IMR-90 (cell line): ENCODE measurements at regions not wholly inside any gene's neighbourhood (a gene's known extent, or its start where the extent isn't known, plus 50 kb on each side); places are given as distances from the start of the nearest gene placed in this dataset.

ENCODE experiments used
- ATAC-seq: fragments of 200-7000 bp; cut with Tn5 transposase; 2 replicates; pipeline ENCODE4 v1.9.1; 2020; ENCODE audit warnings: low read depth, mild to moderate bottlenecking, moderate library complexity
- BruUV-seq: library from RNA; stranded (reverse); fragments of 400-500 nt; replicated peaks from 2 replicates; lab custom pipeline; 2021; lab: Mats Ljungman, UMichigan
- CTCF ChIA-PET: fragments of 300-600 bp; formaldehyde crosslinking; extraction: SDS; loops from one replicate; lab custom pipeline; 2021; ENCODE audit warnings: antibody characterized with exemption; lab: Yijun Ruan, JAX
- POLR2A ChIA-PET: fragments of 300-600 bp; sonication (Branson Sonifier 250); formaldehyde crosslinking; loops from one replicate; lab custom pipeline; 2022; ENCODE audit warnings: antibody characterized with exemption; ENCODE audit not compliant: unreplicated experiment; lab: Charles Lee
- DNase-seq: peaks from one replicate; pipeline ENCODE4 v3.0.0; 2013
- H2AFZ ChIP-seq: replicated peaks from 2 replicates; pipeline ENCODE3; 2013; ENCODE audit warnings: low read length, mild to moderate bottlenecking; ENCODE audit not compliant: poor library complexity
- H2AK5ac ChIP-seq: 2 replicates; pipeline ENCODE4 v1.6.1; 2013; ENCODE audit warnings: low read depth, low read length, inconsistent platforms
- H2AK9ac ChIP-seq: replicated peaks from 2 replicates; pipeline ENCODE3; 2013; ENCODE audit warnings: mild to moderate bottlenecking, low read depth, low read length, moderate library complexity; ENCODE audit not compliant: poor library complexity
- H2BK120ac ChIP-seq: 2 replicates; pipeline ENCODE4 v1.6.1; 2013; ENCODE audit warnings: low read depth, low read length, inconsistent platforms
- H2BK15ac ChIP-seq: 3 replicates; pipeline ENCODE4 v1.6.1; 2013; ENCODE audit warnings: low read depth, low read length, inconsistent platforms
- H2BK20ac ChIP-seq: 2 replicates; pipeline ENCODE4 v1.6.1; 2013; ENCODE audit warnings: low read depth, mild to moderate bottlenecking, inconsistent platforms, low read length, moderate library complexity
- H2BK5ac ChIP-seq: 2 replicates; pipeline ENCODE4 v1.6.1; 2013; ENCODE audit warnings: mild to moderate bottlenecking, low read depth, low read length, inconsistent platforms; ENCODE audit not compliant: poor library complexity, severe bottlenecking
- H3K14ac ChIP-seq: replicated peaks from 2 replicates; pipeline ENCODE4 v1.6.1; 2013; ENCODE audit warnings: low read depth, low read length, inconsistent platforms
- H3K18ac ChIP-seq: 2 replicates; pipeline ENCODE4 v1.6.1; 2013; ENCODE audit warnings: low read depth, low read length, control low read depth
- H3K23ac ChIP-seq: 2 replicates; pipeline ENCODE4 v1.6.1; 2013; ENCODE audit warnings: low read depth, low read length, inconsistent platforms
- H3K27ac ChIP-seq: 2 replicates; pipeline ENCODE4 v1.5.1; 2013; ENCODE audit warnings: mild to moderate bottlenecking, control low read depth, low read length; ENCODE audit not compliant: insufficient read depth
- H3K27me3 ChIP-seq: 2 replicates; pipeline ENCODE4 v1.6.1; 2013; ENCODE audit warnings: low read length; ENCODE audit not compliant: control insufficient read depth, insufficient read depth
- H3K36me3 ChIP-seq: 2 replicates; pipeline ENCODE4 v1.6.1; 2013; ENCODE audit warnings: low read length, mixed read lengths; ENCODE audit not compliant: control insufficient read depth, insufficient read depth
- H3K4ac ChIP-seq: 2 replicates; pipeline ENCODE4 v1.6.1; 2013; ENCODE audit warnings: low read depth, low read length, inconsistent platforms
- H3K4me1 ChIP-seq: 2 replicates; pipeline ENCODE4 v1.6.1; 2013; ENCODE audit warnings: low read length, mixed read lengths; ENCODE audit not compliant: control insufficient read depth, insufficient read depth
- H3K4me2 ChIP-seq: 2 replicates; pipeline ENCODE4 v1.6.1; 2013; ENCODE audit warnings: low read depth, mild to moderate bottlenecking, control low read depth, low read length, moderate library complexity
- H3K4me3 ChIP-seq: 2 replicates; pipeline ENCODE4 v1.5.1; 2013; ENCODE audit warnings: low read depth, mild to moderate bottlenecking, control low read depth, low read length, moderate library complexity; ENCODE audit not compliant: insufficient read depth
- H3K56ac ChIP-seq: 2 replicates; pipeline ENCODE4 v1.6.1; 2013; ENCODE audit warnings: low read length, inconsistent platforms; ENCODE audit not compliant: insufficient read depth; ENCODE audit errors: extremely low read depth
- H3K79me1 ChIP-seq, 2 experiments: 2 replicates each; pipeline ENCODE4 v1.6.1; 2013; ENCODE audit warnings: low read length in 2 of 2, inconsistent platforms in 1 of 2, low read depth in 1 of 2
- H3K9ac ChIP-seq: 2 replicates; pipeline ENCODE4 v1.6.1; 2013; ENCODE audit warnings: low read depth, low read length, control low read depth
- H3K9me1 ChIP-seq: 2 replicates; pipeline ENCODE4 v1.6.1; 2013; ENCODE audit warnings: low read length, inconsistent platforms; ENCODE audit not compliant: insufficient read depth
- H3K9me3 ChIP-seq: 2 replicates; pipeline ENCODE4 v1.6.1; 2013; ENCODE audit warnings: low read length; ENCODE audit not compliant: control insufficient read depth, insufficient read depth
- H4K20me1 ChIP-seq: 2 replicates; pipeline ENCODE4 v1.6.1; 2013; ENCODE audit warnings: low read length, inconsistent platforms; ENCODE audit not compliant: insufficient read depth
- H4K5ac ChIP-seq: 2 replicates; pipeline ENCODE4 v1.6.1; 2013; ENCODE audit warnings: mild to moderate bottlenecking, low read depth, low read length, control low read depth
- H4K8ac ChIP-seq, 2 experiments: 2 replicates each; pipeline ENCODE4 v1.6.1; 2013; ENCODE audit warnings: low read depth in 2 of 2, low read length in 2 of 2, control low read depth in 1 of 2, inconsistent platforms in 1 of 2
- H4K91ac ChIP-seq: 2 replicates; pipeline ENCODE4 v1.6.1; 2013; ENCODE audit warnings: low read depth, low read length, inconsistent platforms; ENCODE audit not compliant: insufficient read depth
- CEBPB ChIP-seq: IDR thresholded peaks from 2 replicates; pipeline ENCODE4 v1.6.1; 2012; ENCODE audit warnings: low read depth, low read length, improper control_type of control experiment
- ELK1 ChIP-seq: fragments of 150-350 bp; IDR thresholded peaks from 2 replicates; pipeline ENCODE4 v1.6.1; 2016; ENCODE audit warnings: low read depth, mild to moderate bottlenecking, low read length, moderate library complexity, borderline replicate concordance
- FOS ChIP-seq: fragments of 150-350 bp; IDR thresholded peaks from 2 replicates; pipeline ENCODE4 v1.6.1; 2016; ENCODE audit warnings: low read depth, low read length
- MAFK ChIP-seq: IDR thresholded peaks from 2 replicates; pipeline ENCODE4 v1.6.1; 2012; ENCODE audit warnings: low read depth, low read length, improper control_type of control experiment
- MAZ ChIP-seq: IDR thresholded peaks from 2 replicates; pipeline ENCODE4 v1.6.1; 2012; ENCODE audit warnings: low read depth, mild to moderate bottlenecking, low read length, improper control_type of control experiment, moderate library complexity, borderline replicate concordance
- RAD21 ChIP-seq: IDR thresholded peaks from 2 replicates; pipeline ENCODE4 v1.6.1; 2012; ENCODE audit warnings: low read length, improper control_type of control experiment
- RCOR1 ChIP-seq: IDR thresholded peaks from 2 replicates; pipeline ENCODE4 v1.6.1; 2012; ENCODE audit warnings: mild to moderate bottlenecking, low read length, improper control_type of control experiment; ENCODE audit not compliant: insufficient replicate concordance
- USF2 ChIP-seq: fragments of 150-350 bp; IDR thresholded peaks from 2 replicates; pipeline ENCODE4 v1.6.1; 2017; ENCODE audit warnings: mild to moderate bottlenecking, antibody characterized with exemption, low read length, low read depth
- WGBS, 2 experiments: methylation state at CpG; one replicate each; pipeline versions ENCODE4 v1.1.5 to v1.1.7; 2013; ENCODE audit warnings: missing lambda C conversion rate in 2 of 2; ENCODE audit not compliant: insufficient read length in 1 of 2; ENCODE audit errors: extremely low coverage in 2 of 2; 5-methylcytosine and 5-hydroxymethylcytosine counted together
- dilution Hi-C: fragments of 300-500 bp; cut with HindIII; formaldehyde crosslinking; loops from one replicate; pipeline ENCODE4 v1.14.3; 2018; ENCODE audit warnings: low sequenced_read_pairs; ENCODE audit not compliant: unreplicated experiment
- in situ Hi-C: fragments of 300-500 bp; cut with MboI; formaldehyde crosslinking; loops from 3 replicates; pipeline ENCODE4 v1.14.3; 2019; ENCODE audit warnings: low sequenced_read_pairs, inconsistent platforms, mixed read lengths
- intact Hi-C: fragments of 100-400 bp; cut with micrococcal nuclease; formaldehyde crosslinking; loops from 2 replicates; pipeline ENCODE4 v1.10.0; 2022

- DNase-seq, result no peak
- no peak overlapping the region for H3K4me3 ChIP-seq
- ChIA-PET CTCF (no interaction called here), POLR2A (no interaction called here)
- ATAC-seq, result no peak
- BruUV-seq, result no TSS peak
- H3K36me3 ChIP-seq, result no peaks in the 10 kb centered on the region
- H3K18ac ChIP-seq, result no peak overlapping the region
- H2BK120ac ChIP-seq, result no peak overlapping the region
- in situ Hi-C loops (no loop called here), intact Hi-C loops (no loop called here), dilution Hi-C loops (no loop called here)
- H2AK9ac ChIP-seq, result no peak overlapping the region
- no peak overlapping the region for H4K8ac ChIP-seq
- TF ChIP-seq FOS (no peak), RAD21 (no peak), ELK1 (no peak), MAFK (no peak), USF2 (no peak), CEBPB (no peak), RCOR1 (no peak), MAZ (no peak)
- H3K14ac ChIP-seq, result no peak overlapping the region
- no peak overlapping the region for H2BK15ac ChIP-seq
- no peaks in the 10 kb centered on the region for H3K79me1 ChIP-seq
- no peaks in the 10 kb centered on the region for H3K4me1 ChIP-seq
- no peak overlapping the region for H3K9ac ChIP-seq
- no peak overlapping the region for H3K27ac ChIP-seq
- H3K9me3 ChIP-seq, result peaks cover 11% of the 10 kb centered on the region
- H4K91ac ChIP-seq, result no peak overlapping the region
- no peak overlapping the region for H2BK20ac ChIP-seq
- H3K9me1 ChIP-seq, result no peaks in the 10 kb centered on the region
- H4K20me1 ChIP-seq, result no peaks in the 10 kb centered on the region
- no peak overlapping the region for H2AFZ ChIP-seq
- no peak overlapping the region for H4K5ac ChIP-seq
- H3K23ac ChIP-seq, result no peak overlapping the region
- no peak overlapping the region for H2AK5ac ChIP-seq
- no peaks in the 10 kb centered on the region for H3K27me3 ChIP-seq
- no peak overlapping the region for H2BK5ac ChIP-seq
- no peak overlapping the region for H3K4ac ChIP-seq
- H3K4me2 ChIP-seq, result no peak overlapping the region
- WGBS, 2 experiments, result no CpG with 5 or more reads among the region's 4 CpGs
- H3K56ac ChIP-seq, result no peak overlapping the region
Measured at GRCh38 chr20:39349240-39349639, 387.1 kb downstream of the DHX35 start.
